GM19397 (cell line): ENCODE measurements at regions not wholly inside any gene's neighbourhood (a gene's known extent, or its start where the extent isn't known, plus 50 kb on each side); places are given as distances from the start of the nearest gene placed in this dataset.

Source experiments
- ATAC-seq: cut with Tn5 transposase; IDR thresholded peaks from one replicate; pipeline ENCODE4 v1.9.1; 2021; ENCODE audit warnings: mild to moderate bottlenecking, moderate library complexity; ENCODE audit not compliant: unreplicated experiment

DNA sequence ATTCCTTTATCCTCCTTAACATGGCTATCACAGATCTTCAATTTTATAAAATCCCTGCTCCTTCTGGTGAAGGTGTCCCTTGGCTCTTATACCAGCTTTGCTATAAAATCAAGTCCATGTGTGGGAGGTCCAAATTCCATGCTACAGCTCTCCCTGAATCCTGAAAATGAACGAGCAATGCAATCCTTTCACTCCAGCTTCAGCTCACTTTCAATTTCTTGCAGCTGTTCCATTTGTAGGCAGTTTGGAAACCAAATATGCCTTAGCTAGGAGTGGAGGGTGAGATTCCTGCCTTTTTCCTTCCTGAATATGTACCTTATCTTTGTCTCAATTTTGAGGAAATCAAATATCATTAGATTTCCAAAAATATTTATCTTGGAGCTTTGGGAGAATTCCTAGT, 402.6 kb downstream of the TTLL7 start:
- no peak for ATAC-seq

DNA sequence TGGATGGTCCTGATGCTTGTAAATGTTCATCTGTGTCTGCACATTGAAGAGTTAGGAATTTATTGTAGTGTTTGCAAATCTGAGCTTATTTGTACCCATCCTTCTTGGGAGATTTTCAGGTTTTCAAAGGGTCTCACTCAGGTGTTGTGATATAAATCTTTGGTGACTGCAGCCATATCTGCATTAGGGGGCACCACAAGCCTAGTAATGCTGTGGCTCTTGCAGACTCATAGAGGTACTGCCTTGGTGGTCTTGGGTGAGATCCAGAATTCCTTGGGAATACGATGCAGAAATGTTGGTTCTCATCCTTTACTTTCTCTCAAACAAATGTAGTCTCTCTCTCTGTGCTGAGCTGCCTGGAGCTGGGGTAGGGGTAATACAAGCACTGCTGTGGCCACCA, 405.9 kb downstream of the TTLL7 start:
- ATAC-seq, result no peak

DNA sequence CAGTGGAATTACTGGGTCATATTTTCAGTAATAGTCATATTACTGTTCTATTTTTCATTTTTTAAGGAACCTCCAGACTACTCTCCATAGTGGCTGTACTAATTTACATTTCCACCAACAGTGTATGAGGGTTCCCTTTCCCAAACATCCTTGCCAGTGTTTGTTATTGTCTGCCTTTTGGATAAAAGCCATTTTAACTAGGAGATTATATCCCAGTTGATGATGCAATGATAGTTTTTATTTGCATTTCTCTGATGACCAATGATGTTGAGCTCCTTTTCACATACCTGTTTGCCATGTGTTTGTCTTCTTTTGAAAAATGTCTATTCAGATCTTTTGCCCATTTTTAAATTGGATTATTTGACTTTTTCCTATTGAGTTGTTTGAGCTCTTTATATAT, 410.8 kb downstream of the TTLL7 start:
- ATAC-seq, result no peak

DNA sequence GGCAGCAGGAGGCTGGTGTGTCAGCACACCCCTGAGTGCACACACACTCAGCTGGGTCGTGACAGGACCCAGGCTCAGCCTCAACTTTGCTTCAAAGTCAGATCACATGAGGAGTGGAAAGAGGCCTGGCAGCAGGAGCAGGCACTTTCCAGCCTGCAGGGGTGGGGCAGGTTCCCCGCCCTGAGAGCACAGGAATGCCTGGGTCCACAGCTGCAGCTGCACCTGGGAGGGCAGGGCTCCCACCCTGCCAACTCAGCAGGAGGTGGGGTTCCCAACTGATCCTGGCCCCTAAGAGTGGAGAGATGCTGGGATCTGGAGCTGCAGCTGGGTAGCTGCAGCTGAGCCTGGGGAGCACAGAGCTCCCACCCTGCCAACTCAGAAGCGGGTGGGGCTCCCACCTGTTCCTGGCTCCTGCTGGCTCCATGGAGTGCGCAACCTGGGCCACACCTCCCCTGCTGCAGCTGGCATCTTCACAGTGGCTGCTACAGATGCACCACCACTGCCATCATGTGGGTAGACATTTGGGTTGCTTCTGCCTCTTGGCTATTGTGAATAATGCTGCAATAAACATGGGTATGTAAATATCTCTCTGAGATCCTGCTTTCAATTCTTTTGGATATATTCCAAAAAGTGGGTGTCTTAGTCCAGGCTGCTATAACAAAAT, 415.4 kb downstream of the TTLL7 start:
- ATAC-seq, result no peak

DNA sequence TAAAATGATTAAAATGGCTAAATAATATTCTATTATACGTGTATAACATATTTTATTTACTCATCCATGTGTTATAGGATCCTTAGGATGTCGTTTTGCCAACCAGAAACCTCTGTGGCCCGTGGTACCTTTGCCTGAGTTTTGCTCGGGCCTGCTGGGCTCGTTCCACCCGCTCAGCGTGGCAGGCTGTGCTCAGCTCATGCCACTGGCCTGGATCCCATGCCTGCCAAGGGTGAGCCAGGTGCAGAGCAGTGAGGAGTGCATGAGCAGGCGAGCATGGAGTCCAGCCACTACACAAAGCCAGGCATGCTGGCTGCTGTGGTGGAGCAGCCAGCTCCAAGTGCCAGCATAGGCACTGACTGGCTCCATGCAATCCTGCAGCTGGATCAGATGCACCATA, 417.2 kb downstream of the TTLL7 start:
- no peak for ATAC-seq

DNA sequence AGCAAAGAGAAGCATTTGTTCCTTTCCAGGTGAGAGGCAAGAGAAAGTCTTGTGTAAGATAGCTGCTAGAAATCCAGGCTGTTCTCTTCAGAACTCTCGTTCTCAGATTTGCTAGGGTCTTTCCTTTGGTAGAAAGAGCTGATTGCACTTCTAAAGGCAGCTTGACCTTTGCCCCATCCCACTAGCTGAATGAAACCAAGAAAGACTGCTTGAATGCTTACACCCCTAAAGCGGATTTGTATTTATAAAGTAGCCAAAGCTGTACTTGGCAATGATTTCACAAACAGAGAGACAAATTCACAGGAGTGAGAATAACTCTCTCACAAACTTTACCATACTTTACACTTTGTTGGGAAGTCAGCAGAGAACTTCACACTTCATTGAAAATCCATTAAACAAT, 424.1 kb downstream of the TTLL7 start:
- no peak for ATAC-seq

DNA sequence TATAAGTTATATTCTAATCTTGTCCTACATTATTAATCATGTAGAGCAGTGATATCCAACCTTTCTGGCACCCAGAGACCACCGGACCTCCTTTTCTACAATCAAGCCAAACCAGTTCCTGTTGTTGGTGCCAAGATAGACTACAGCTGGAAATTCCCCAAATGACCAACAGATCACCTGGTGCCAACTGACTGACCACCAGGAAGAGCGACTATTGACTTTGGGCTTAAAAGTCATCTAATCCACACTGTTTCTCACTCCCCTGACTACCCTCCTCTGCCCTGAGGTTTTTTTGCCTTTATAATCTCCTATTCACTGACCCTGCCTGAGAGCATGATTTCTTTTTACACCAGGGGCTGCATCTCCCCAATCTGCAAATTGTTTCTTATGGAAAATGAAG, 425.2 kb downstream of the TTLL7 start:
- ATAC-seq, result no peak

DNA sequence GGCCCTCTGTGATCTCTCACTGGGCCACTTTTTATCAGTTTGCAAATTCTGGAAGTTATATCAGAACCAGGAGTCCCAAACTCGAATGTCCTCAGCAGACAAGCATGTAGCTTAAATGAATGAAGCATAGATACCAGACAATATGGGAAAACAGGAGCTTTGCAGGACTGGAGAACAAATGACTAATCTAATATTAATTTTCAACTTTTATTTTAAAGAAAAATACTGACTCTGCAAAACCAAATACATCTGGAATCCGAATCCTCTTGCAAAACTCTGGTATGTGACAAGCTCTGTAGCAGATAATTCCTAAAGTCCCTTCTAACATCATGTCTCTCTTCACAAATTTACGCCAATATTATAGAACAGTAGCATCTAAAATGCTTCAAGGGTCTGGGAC, 427.4 kb downstream of the TTLL7 start:
- ATAC-seq, result no peak

DNA sequence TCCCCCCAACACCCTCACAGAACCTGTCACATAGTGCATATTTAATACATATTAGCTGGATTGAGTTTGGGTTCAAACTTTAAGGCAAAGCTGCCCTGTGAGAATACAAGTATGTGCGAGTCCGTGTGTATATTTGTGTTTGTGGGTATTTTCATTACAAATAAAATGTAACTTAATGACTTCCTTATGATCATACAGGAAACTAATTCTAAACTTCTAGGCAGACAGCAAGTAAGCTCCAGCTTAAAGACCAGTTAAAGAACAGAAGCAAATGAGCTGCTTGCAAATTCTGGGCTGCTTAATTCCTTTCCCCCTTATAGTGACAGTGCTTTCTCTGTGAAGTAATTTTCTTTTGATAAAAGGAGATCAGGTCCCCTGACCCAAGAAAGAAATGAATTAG, 437.6 kb downstream of the TTLL7 start:
- no peak for ATAC-seq

DNA sequence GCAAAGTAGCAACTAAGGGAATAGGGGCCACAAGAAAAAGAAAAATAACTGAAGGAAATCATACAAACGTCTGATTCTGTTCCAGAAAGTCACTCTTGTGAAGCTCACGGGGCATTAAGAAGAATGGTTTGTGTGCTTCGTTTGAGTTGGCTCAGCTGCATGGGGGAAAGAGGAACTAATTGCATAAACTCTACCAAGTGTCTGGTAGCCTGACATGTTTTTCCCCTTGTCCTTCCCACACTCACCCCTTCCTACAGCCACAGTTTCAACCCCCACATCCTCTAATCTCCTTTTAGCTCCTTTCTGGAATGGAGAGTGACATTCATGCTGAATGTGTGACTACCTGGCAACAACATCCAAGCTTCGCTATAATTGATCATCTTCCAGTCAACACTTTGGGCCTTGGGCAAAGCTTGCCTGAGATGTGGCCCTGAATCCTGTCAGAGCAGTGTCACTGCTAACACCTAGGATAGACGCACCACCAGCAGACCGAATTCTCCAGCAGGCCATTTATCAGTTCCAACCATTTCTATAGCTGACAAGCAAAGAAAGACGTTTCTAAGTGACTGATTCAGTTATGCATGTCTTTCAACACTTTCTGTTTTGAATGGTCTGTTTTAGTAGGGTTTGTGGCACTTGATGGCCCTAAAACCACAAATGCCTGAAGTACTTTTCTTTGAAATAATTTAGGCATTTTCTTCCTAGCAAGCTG, 439.6 kb downstream of the TTLL7 start:
- no peak for ATAC-seq

DNA sequence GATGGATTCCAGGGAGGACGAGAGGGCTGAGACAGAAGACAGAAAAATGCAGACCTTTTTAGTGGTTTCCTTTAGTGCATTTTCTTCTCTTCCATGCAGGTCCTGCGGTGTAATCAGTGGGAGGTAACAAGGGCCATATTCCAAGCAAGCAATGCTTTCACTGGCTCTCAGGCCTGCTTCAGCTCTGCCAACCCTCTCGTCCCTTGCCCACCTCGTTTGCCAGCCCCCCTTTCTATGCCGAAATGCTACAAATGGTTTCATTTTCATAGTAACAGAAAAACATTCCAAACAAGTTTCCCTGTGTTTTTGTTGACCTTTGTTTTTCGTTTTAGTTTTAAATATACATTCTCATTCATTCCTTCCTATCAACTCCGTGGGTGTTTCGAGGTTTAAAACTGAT, 443.1 kb downstream of the TTLL7 start:
- ATAC-seq, result no peak

DNA sequence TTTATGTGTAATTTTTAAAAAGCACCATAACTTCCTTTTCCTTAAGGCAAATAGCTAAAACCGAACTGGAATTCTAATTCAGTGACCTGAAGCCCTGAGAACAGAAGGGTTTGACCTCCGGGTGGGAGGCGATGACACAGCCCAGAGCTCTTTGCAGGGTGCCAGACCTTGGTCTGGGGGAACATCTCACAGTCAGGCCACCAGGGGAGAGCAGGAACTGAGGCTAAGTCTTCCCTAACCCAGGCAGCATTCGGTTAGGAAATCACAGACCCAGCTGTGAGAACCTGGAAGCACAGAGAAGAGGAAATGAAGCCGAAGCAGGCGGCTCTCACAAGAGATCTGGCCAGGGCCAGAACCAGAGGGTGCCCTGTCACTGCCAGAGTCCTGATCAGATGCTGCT, 444.8 kb downstream of the TTLL7 start:
- ATAC-seq, result no peak

DNA sequence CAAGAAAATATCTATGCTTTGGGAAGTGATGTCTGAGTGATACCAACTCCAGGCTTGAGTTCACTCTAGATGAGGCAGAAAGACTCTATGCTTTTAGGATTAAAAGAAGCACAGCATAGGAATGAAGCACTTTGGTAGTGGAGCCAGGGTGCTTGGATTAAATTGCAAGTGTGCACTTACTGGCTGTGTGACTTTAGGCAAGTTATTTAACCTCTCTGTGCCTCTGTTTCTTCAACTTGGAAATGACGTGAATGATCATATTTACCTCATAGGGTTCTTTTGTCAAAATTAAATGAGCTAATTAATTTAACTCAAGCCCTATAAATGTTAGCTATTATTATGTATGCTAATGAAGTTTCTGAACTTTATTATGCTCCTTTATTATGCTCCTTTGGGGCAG, 446.1 kb downstream of the TTLL7 start:
- no peak for ATAC-seq

DNA sequence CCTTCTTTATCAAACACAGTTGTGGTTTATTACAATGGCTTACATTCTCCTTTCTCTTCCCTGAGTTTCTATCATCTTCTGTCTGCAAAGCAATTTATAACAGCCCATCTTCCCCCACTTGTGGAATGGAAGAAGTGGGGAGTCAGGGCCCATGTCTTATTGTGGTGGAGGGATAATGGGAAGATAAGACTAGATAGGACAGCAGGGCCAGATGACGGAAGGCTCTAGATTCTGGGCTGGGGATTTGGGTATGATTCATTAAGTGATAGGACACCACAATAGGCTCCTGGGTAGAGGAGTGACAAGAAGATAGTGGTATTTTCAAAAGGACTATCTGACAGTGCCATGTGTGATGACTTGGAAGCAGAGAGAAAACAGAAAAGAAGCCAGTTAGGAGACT, 450.6 kb downstream of the TTLL7 start:
- no peak for ATAC-seq

DNA sequence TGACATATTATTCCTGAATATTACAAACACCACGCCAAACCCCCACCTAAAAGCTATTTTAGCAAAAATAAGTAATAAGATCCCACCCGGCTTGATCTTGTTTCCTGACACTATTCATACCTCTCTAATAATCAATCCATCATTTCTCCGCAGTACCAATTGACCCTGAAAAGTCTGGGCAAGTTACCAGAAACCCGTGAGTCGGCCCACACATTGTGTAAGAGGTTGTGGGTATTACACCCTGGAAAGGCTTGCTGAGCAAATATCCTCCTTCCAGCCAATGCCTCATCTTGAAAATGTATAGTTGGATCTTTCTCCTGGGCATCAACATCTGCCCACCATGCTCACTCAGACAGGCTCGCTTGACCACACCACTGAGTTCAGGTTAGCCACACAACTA, 451.0 kb downstream of the TTLL7 start:
- ATAC-seq, result no peak

DNA sequence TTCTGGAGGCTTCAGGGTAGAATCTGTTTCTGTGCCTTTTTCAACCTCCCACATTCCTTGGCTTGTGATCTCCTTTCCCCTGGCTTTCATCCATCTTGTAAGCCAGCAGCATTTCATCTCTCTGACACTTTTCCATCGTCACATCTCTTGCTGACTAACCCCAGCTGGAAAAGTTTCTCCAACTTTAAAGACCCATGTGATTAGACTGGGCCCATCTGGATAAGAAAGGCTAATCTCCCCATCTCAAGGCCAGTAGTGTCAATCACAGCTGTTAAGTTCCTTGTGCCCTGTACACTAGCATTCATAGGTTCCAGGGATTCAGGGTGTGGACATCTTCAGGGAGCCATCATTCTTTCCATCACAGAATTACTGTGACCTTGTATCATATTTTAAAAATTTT, 452.1 kb downstream of the TTLL7 start:
- ATAC-seq, result no peak

DNA sequence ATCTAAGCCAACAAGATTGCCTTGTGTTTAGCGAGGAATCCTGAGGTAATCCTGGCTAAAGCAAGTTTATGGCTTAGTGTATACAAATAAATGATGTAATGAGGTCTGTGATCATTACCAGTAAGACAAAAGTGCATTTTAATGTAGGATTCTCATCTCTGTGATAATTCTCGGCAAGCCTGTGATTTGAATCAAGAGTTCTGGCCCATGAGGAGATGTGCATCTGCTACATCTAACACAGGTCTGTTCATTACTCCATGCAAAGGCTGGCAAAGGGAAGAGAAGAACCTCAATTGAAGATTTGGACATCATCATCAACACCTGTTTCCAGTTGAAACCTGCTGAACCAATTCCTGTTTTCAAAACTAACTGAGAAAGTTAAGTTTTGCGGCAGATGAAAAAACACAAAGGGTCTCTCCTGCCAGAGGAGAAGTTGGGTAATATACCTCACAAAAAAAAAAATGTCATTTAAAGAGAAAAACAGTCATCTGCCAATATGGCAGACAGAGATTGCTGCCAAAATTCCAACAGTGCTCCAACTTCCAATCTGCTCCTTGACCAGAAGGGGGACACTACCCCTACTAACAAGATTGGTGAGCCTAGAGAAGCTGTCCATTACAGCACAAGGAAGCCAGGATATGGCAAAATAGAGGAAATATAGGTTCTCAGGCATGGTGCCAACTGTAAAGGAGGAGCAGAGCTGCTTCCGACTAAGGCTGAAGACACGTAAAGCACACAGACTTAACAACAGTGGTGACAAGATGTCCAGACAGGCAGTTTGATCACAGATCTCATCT, 453.7 kb downstream of the TTLL7 start:
- ATAC-seq, result no peak

DNA sequence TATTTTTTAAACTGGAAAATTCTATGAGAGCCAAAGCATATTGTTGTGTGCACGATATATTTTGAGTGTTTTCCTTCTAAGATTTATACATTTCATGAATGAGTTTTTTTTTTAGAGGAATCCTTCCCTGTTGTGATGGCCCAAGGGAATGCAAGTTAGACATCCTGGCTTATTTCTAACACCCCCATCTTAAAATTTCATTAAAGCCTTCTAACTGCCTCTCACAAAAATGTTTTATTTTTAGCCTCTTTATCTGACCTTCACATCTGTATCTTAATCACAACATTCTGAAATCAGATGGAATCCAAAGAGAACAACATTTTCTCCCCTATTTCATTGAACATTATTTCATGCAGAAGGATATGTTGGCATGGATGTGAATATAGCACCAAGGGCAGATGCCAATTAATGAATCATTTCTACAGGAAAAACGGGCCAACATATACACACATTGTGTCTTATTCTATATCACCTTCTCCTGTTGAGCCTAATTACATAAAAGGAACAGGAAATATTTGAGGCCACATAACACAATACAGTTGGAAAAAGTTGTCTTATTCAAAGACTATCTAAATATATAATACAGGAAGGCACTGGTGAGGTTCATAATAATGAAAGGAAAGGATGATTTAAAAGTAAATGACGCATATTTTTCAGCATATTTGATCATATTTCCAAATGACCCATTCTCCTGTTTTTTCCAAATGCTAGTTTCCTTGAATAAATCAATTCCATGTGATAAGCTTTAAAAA, 455.5 kb downstream of the TTLL7 start:
- no peak for ATAC-seq

DNA sequence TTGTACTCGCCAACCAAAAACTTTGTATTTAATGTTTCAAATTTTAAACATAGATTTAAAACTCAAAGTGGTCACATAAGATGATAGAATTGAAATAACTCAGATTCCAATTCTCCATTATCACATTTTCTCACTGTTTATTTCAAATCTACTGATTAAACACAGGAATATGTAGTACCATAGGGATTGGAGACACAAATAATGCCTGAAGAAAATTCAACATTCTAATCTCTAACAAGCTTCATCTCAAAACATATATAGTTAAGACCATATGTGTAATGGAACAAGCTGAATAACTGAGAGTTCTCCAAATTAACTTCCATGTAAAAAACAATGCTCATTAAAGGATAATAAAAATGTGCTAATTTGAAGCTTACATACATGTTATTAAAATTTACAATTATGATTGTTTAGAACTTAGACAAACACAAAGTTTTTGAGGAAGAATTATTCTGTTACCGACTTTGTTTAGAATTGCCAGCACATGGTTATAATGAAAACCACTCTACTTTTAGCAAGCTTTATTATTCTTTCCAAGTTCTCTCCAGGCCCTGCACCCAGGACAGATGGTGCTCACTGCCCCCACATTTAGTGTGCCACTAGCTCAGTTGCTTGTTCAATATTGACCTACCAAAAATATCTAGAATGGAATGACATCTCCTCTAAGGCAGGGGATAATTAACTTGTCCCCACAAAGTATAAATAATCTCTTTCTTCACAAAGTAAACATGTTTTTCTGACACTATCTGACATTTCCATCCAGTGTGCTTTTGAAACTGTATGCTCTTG, 467.2 kb downstream of the TTLL7 start:
- ATAC-seq, result no peak

DNA sequence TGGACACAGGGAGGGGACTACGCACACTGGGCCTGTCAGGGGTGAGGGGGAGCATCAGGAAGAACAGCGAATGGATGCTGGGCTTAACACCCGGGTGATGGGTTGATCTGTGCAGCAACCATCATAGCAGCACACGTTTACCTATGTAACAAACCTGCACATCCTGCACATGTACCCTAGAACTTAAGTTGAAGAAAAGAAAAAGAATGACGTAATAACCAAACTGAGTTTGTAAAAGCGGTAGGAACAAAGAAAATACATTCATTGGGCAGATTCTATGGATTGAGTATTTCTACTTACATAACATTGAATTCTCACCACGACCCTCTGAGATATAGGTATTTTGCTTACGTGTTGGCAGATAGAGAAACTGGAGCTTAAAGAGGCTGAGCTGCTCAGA, 468.4 kb downstream of the TTLL7 start:
- no peak for ATAC-seq

DNA sequence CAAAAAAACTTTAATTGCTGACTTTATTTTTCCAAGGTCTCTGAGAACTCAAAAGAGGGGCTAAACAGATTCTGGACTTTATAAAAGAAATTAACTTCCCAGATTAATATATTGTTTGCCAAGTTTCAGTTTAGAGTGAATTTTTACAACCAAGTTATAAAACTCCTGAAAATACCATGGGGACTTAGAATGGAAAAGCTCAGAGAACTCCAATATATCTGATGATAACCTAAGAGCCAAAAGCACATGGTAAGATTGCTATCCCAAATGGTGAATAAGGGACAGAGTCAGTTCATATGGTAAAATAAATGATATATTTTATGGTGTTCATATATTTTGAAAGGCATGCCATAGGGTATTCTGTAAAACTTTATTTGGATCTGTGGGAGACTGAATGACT, 470.9 kb downstream of the TTLL7 start:
- no peak for ATAC-seq
